HG02885 (cell line): ENCODE measurements at regions not wholly inside any gene's neighbourhood (a gene's known extent, or its start where the extent isn't known, plus 50 kb on each side); places are given as distances from the start of the nearest gene placed in this dataset.

ENCODE experiments used
- ATAC-seq: cut with Tn5 transposase; IDR thresholded peaks from one replicate; pipeline ENCODE4 v1.9.1; 2021; ENCODE audit warnings: mild to moderate bottlenecking; ENCODE audit not compliant: unreplicated experiment, poor library complexity

- ATAC-seq: no peak
These were observed 276.6 kb downstream of the CHRM3 start for GRCh38 chr1:239662950-239663349.

- ATAC-seq: no peak
These were observed 285.9 kb downstream of the CHRM3 start for GRCh38 chr1:239672256-239672655.

- ATAC-seq: no peak
These were observed 289.4 kb downstream of the CHRM3 start for GRCh38 chr1:239675735-239676134.

GRCh38 chr1:239676522-239677273, 290.3 kb downstream of the CHRM3 start:
- no peak for ATAC-seq

- ATAC-seq: no peak
These were observed 291.0 kb downstream of the CHRM3 start for GRCh38 chr1:239677362-239677761.

- no peak for ATAC-seq
These were observed 291.8 kb downstream of the CHRM3 start for GRCh38 chr1:239678181-239678580.

- ATAC-seq: no peak
These were observed 295.7 kb downstream of the CHRM3 start for GRCh38 chr1:239682046-239682445.

GRCh38 chr1:239682960-239683359, 296.6 kb downstream of the CHRM3 start:
- ATAC-seq: no peak

- ATAC-seq: no peak
These were observed 300.0 kb downstream of the CHRM3 start for GRCh38 chr1:239686386-239686785.

- ATAC-seq: no peak
These were observed 309.9 kb downstream of the CHRM3 start for GRCh38 chr1:239696317-239696716.

GRCh38 chr1:239700667-239701066, 314.3 kb downstream of the CHRM3 start:
- ATAC-seq: no peak

GRCh38 chr1:239703075-239703474, 316.7 kb downstream of the CHRM3 start:
- ATAC-seq: no peak

- ATAC-seq: no peak
These were observed 320.0 kb downstream of the CHRM3 start for GRCh38 chr1:239706245-239706892.

GRCh38 chr1:239707615-239708014, 321.2 kb downstream of the CHRM3 start:
- no peak for ATAC-seq

- no peak for ATAC-seq
These were observed 322.3 kb downstream of the CHRM3 start for GRCh38 chr1:239708622-239709021.

GRCh38 chr1:239711768-239712167, 325.4 kb downstream of the CHRM3 start:
- no peak for ATAC-seq

GRCh38 chr1:239717097-239717917, 330.9 kb downstream of the CHRM3 start:
- no peak for ATAC-seq

GRCh38 chr1:239717918-239718184, 331.5 kb downstream of the CHRM3 start:
- ATAC-seq: no peak

- ATAC-seq: no peak
These were observed 332.2 kb downstream of the CHRM3 start for GRCh38 chr1:239718571-239718970.

- no peak for ATAC-seq
These were observed 332.7 kb downstream of the CHRM3 start for GRCh38 chr1:239718997-239719628.
